Stimulated activated memory B cell treated with anti-CD40 and anti-IgM and Interleukin-4, amounts not matched to agents 10 μg/mL and 1 μg/mL and 100 μg/mL, for 72 hours (primary cell): ENCODE measurements at regions not wholly inside any gene's neighbourhood (a gene's known extent, or its start where the extent isn't known, plus 50 kb on each side); places are given as distances from the start of the nearest gene placed in this dataset.

Source experiments
- ATAC-seq: fragments of 150-1000 bp; cut with Tn5 transposase; 2 replicates; pipeline ENCODE4 v1.10.0; 2021
- H3K27ac Mint-ChIP-seq: one replicate; pipeline ENCODE4 v1.8.0; 2022; ENCODE audit warnings: mild to moderate bottlenecking, mixed read lengths
- H3K27me3 Mint-ChIP-seq: one replicate; pipeline ENCODE4 v1.8.0; 2022; ENCODE audit warnings: mixed read lengths
- H3K36me3 Mint-ChIP-seq: one replicate; pipeline ENCODE4 v1.8.0; 2022; ENCODE audit warnings: mixed read lengths
- H3K4me1 Mint-ChIP-seq: one replicate; pipeline ENCODE4 v1.8.0; 2022; ENCODE audit warnings: mixed read lengths
- H3K4me3 Mint-ChIP-seq: one replicate; pipeline ENCODE4 v1.8.0; 2022; ENCODE audit warnings: mild to moderate bottlenecking, moderate library complexity, mixed read lengths
- H3K9me3 Mint-ChIP-seq: one replicate; pipeline ENCODE4 v1.8.0; 2022; ENCODE audit warnings: mixed read lengths

DNA sequence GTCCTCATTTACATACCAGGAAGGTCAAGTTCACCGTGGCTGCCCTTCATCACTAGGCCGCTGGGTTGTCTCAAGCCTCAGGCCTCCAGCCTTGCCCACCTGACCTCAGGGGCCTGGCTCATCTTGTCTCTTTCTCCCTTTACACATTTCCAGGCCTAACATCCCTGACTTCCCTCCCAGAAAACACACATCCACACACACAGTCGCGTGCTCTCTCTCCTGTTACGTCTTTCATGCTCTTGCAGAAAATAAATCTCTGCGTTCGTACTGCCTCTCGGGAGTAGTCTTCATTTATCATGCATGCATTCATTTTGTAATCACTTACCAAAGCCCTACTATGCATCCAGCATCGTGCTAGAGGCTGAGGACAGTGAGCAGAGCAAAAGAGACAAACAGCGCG lies 220.0 kb upstream of the PWP1 start:
- no peaks in the 10 kb centered on the region for H3K27me3 Mint-ChIP-seq
- ATAC-seq = no peak
- no peak overlapping the region for H3K27ac Mint-ChIP-seq
- H3K4me1 Mint-ChIP-seq = no peaks in the 10 kb centered on the region
- no peaks in the 10 kb centered on the region for H3K36me3 Mint-ChIP-seq
- H3K9me3 Mint-ChIP-seq = peaks cover 3% of the 10 kb centered on the region
- H3K4me3 Mint-ChIP-seq = no peak overlapping the region

DNA sequence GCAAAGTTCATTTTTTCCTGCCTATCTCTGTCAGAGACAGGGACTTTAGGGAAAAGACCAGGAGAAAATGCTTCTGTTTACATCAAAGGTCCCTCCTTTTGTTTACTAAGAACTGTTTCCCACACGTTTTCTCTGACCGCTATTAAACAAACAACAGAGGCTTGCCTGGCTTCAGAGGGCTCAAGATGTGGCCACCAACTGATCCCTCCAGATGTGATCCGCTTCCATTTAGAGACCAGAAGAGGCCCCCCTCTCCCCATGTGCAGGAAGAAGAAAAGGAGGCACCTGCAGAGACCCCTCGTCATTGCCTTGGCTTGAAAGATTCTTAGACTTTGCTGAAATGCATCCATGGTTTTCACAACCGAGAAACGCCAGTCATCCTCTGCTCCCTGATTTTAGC lies 217.9 kb upstream of the PWP1 start:
- no peak overlapping the region for H3K4me3 Mint-ChIP-seq
- H3K4me1 Mint-ChIP-seq = no peaks in the 10 kb centered on the region
- ATAC-seq = no peak
- no peaks in the 10 kb centered on the region for H3K36me3 Mint-ChIP-seq
- no peaks in the 10 kb centered on the region for H3K9me3 Mint-ChIP-seq
- no peak overlapping the region for H3K27ac Mint-ChIP-seq
- no peaks in the 10 kb centered on the region for H3K27me3 Mint-ChIP-seq

DNA sequence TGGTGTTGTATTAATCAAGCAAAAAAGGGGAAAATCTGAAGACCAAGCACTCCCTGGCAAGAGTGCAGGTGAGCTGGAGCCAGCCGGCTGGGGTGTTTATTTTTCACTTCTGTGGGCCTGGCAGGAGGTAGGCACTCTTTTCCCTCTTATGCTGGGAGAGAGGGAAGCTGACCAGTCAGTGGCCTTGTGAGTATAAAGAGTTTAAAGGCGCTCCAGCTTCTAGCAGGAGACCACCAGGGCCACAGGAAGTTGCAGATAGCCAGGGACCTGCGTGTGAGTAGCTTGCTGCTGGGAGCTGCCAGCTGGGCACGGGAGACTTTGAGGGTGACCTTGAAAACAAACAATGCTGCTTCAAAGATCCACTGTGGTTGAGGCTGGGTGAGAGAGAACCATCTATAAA lies 217.4 kb upstream of the PWP1 start:
- Mint-ChIP-seq H3K9me3 (no peaks in the 10 kb centered on the region), H3K4me3 (no peak overlapping the region), H3K27ac (no peak overlapping the region), H3K36me3 (no peaks in the 10 kb centered on the region), H3K4me1 (no peaks in the 10 kb centered on the region), H3K27me3 (no peaks in the 10 kb centered on the region)
- no peak for ATAC-seq

DNA sequence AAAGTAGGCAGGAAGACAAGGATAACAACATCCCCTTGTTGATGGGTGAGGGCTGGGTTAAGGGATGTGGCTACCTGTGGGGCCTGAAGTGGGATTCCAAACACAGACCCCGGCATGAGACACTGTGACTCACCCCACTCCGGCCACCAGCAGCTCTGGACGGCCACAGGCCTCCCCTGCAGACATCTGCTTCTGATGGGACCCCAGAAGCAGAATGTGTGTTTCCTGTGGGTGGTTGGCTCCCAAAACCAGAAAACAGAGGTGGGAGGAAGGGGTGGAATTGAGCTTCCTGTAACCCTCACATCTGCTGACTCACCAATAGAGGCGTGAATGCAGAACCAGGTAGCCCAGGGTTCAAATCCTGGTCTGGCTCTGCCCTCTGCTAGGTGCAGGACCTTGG lies 216.6 kb upstream of the PWP1 start:
- Mint-ChIP-seq H3K4me1 (no peaks in the 10 kb centered on the region), H3K27ac (no peak overlapping the region), H3K27me3 (no peaks in the 10 kb centered on the region), H3K36me3 (no peaks in the 10 kb centered on the region), H3K4me3 (no peak overlapping the region), H3K9me3 (no peaks in the 10 kb centered on the region)
- no peak for ATAC-seq

DNA sequence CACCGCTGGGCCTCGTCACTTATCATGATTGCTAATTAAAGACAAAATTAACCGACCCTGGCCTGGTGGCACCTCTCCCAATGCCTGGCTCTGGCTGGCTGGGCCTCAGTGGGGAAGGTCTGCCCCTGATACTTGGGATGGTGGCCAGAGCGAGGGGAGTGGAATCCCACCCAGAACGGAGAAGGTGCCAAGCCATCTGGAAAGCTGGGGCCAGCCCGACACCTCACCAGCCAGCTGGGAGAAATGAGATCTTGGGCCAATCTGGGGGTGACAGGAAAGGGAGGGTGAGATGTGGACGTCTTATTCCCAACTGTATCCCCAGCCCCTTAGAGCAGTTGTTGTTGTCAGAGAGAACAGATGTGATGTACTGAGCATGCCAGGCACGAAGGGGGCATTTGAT lies 215.0 kb upstream of the PWP1 start:
- Mint-ChIP-seq H3K4me1 (peaks cover 14% of the 10 kb centered on the region), H3K36me3 (no peaks in the 10 kb centered on the region), H3K4me3 (no peak overlapping the region), H3K9me3 (no peaks in the 10 kb centered on the region), H3K27me3 (no peaks in the 10 kb centered on the region), H3K27ac (no peak overlapping the region)
- no peak for ATAC-seq

DNA sequence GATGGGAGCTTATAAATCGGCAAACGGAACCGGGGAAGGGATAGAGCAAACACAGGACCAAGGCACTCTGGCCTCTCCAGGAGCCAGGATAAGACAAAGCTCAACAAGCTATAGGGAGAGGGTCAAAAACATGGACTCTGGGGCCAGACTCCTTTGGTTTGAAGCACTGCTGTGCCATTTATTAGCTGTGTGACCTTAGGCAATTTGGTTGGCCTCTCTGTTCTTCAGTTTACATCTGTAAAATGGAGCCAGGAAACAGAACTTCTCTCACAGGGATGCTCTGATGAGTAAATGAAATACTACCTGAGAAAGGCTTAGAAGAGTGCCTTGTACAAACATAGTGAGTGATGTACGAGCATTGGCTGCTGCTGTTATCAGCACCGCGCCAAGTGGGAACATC lies 213.3 kb upstream of the PWP1 start:
- H3K9me3 Mint-ChIP-seq = no peaks in the 10 kb centered on the region
- no peak for ATAC-seq
- H3K4me1 Mint-ChIP-seq = peaks cover 14% of the 10 kb centered on the region
- H3K27me3 Mint-ChIP-seq = no peaks in the 10 kb centered on the region
- H3K36me3 Mint-ChIP-seq = no peaks in the 10 kb centered on the region
- H3K4me3 Mint-ChIP-seq = no peak overlapping the region
- H3K27ac Mint-ChIP-seq = no peak overlapping the region

DNA sequence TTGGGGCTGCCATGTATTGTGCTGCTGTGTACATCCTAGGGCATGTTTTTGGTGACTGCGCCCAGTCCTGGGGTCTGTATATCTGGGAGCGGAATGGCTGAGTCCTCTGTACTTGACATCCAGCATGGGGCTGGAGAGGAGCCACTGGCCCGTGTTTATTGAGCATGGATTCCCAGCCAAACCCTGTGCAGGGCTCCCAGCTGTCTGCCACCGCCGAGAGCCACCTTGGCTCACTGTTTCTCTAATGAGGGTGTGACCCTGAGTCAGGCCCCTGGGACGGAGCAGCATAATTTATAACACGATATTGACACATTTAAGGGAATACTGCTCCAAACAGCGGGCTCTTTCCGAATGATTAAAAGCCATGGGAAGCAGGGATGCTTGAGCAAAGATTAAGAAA lies 211.5 kb upstream of the PWP1 start:
- Mint-ChIP-seq H3K36me3 (no peaks in the 10 kb centered on the region), H3K27me3 (no peaks in the 10 kb centered on the region), H3K27ac (no peak overlapping the region), H3K9me3 (no peaks in the 10 kb centered on the region), H3K4me1 (peaks cover 14% of the 10 kb centered on the region), H3K4me3 (no peak overlapping the region)
- no peak for ATAC-seq

DNA sequence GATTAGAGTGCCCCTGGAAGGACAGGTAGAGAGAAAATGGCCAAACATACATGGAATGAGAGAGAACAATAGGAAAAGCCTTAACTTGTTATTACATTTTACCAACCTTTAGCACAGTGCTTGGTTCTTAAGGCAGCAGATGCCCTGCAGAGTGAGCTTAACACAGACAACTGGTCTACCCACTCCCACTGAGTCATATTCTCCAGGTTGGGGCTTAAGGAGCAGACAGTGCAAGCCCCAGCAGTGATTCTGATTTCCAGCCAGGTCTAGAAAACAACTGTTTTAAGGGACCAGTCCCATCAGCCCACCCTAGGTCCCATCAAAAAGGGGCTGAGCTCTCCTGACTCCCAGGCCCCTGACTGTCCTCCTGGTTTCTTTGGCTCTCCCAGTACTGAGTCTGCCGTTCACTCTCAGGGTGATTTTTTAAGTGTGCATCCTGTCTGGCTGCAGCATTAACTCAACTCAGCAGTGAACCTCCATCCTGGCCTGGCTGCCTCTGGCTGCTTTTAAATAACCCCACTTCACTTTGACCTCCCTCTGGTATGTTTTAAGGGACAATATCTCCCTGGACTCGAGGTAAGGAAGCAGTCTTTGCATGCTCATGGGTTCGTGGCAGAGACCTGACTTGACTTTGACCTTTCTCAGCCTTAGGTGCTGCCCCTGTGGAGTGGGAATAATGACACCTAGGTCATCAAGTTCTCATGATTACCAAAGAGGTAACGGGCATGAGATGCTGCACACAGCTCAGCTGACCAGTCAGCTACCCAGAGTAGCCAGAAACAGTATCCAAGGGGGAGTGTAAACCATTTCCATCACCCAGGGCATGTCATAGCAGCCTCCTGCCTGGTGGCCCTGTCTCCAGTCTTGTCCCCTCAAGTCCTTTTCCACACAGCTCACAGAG lies 210.7 kb upstream of the PWP1 start:
- Mint-ChIP-seq H3K4me1 (peaks cover 14% of the 10 kb centered on the region), H3K27ac (no peak overlapping the region), H3K36me3 (no peaks in the 10 kb centered on the region), H3K27me3 (no peaks in the 10 kb centered on the region), H3K9me3 (no peaks in the 10 kb centered on the region), H3K4me3 (no peak overlapping the region)
- ATAC-seq = no peak

DNA sequence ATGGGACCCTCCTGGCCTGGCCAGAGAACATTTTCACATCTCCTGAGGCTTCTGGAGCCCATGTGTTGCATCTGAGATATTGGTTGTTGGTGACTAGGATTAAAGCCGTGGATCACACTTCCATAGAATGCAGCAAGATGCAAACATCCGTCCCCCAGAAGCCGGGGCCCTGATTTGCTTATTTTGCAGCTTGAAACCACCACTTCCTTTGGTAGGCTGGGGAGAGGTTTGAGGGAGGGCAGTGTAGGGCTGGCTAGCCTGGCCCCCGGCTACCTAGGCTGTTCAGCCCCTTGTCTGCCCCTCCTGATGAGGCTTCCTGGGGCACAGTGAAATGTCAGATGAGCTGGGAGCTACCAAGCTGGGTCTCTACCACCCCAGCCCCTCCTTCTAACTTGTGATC lies 209.7 kb upstream of the PWP1 start:
- Mint-ChIP-seq H3K27me3 (no peaks in the 10 kb centered on the region), H3K36me3 (no peaks in the 10 kb centered on the region), H3K9me3 (no peaks in the 10 kb centered on the region), H3K27ac (no peak overlapping the region), H3K4me3 (no peak overlapping the region), H3K4me1 (peaks cover 14% of the 10 kb centered on the region)
- ATAC-seq = no peak

DNA sequence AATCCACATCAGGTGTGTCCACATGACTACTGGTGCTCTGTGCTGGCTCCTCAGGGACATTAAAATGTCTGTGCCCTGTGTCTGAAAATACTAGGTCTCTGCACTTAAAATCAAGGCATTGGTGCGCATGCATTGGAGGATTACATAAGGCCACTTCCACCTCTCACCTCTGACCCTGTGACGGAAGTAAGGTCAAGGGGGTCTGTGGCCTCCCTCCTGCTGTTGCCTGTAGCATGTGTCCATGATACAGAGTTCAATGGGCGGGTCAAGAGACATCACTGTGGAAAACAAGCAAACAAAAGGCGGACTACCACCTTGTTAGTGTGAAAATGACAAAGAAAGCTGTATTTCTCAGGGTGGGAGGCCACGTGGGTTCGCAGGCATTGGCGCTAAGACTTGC lies 208.6 kb upstream of the PWP1 start:
- no peak overlapping the region for H3K4me3 Mint-ChIP-seq
- H3K36me3 Mint-ChIP-seq = no peaks in the 10 kb centered on the region
- ATAC-seq = no peak
- peaks cover 14% of the 10 kb centered on the region for H3K4me1 Mint-ChIP-seq
- H3K9me3 Mint-ChIP-seq = no peaks in the 10 kb centered on the region
- no peak overlapping the region for H3K27ac Mint-ChIP-seq
- H3K27me3 Mint-ChIP-seq = no peaks in the 10 kb centered on the region

DNA sequence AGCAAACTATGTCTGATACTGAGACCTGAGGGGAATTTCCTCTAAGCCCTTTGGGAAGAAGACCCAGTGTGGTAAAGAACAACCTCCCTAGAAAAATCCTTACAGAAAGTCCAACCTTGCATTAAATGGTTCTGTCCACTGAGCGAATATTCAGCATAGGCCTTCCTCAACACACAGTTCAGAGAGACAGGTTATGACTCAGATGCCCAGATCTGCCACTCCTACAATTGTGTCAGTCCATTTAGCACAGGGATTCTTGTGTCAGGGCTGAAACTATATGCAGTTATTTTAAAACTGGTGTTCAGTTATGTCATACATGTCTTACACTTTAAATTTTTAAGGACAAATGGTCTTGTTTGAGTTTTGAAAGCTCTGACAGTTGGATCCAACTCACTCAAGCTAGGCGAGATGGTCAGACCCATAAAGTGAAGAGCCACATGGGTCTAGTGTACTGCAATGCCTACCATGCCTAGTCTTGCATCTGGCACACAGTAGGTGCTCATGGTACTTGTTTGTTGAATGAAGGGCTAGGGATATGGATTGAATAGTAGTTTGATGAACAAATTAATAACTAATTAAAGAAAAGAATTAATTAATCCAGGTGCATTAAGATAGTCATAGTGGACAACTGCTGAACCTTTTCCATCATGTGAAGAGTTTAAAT lies 207.5 kb upstream of the PWP1 start:
- Mint-ChIP-seq H3K4me1 (peaks cover 14% of the 10 kb centered on the region), H3K9me3 (no peaks in the 10 kb centered on the region), H3K27me3 (peaks cover 10% of the 10 kb centered on the region), H3K36me3 (no peaks in the 10 kb centered on the region), H3K4me3 (no peak overlapping the region), H3K27ac (no peak overlapping the region)
- ATAC-seq = no peak

DNA sequence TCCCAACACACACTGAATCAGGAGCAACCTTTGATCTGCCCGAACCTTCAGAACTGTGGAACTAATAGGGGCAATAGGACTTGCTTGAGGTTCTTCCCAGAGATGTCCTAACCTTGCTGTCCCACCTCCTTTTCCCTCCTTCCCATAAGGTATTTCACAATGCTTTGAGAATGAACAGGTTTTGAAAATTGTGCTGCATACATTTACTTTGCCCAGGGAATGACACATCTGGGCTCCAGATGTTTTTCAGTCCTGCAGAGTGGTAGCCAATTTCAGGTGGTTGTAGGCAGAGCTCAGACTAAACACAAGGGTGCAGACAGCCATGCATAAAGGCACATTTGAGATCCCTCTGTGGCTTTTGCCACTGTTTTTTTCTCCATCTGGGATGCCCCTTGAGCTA lies 206.7 kb upstream of the PWP1 start:
- ATAC-seq = no peak
- H3K27ac Mint-ChIP-seq = no peak overlapping the region
- H3K36me3 Mint-ChIP-seq = no peaks in the 10 kb centered on the region
- H3K4me1 Mint-ChIP-seq = peaks cover 14% of the 10 kb centered on the region
- peaks cover 14% of the 10 kb centered on the region for H3K27me3 Mint-ChIP-seq
- no peaks in the 10 kb centered on the region for H3K9me3 Mint-ChIP-seq
- no peak overlapping the region for H3K4me3 Mint-ChIP-seq

DNA sequence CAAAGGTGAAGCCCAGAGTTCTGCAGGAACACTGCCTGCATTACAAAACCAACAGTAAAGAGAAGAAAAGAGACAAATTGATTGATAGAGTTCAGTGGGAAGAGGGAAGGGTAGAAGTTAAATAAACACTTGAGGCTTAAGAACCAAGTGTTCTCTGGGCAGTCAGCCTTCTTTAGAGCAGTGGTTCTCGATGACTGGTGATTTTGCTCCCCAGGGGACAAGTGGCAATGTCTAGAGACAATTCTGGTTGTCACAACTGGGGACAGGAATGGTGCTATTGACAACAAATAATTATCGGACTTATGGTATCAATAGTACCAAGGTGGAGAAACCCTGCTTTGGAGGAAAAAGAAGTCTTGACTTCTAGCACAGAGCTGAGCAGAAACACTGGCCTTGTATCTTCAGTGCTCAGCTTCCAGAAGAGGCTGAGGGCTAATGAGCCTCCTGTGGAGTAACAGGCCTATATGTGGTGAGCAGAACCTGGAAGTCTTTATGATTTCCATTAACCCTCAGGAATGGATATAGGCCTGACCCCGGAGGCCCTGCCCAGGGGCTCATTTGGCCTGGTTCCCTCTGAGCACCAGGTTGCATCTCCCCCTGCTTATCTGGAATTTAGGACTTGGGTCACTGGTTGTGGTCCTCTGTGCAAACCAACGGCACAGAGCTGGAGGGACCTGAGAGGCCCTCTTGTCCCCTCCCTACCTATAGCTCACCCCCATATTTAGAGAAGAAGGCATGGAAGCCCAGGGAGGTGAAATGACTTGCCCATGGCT lies 204.6 kb upstream of the PWP1 start:
- Mint-ChIP-seq H3K27me3 (peaks cover 33% of the 10 kb centered on the region), H3K27ac (no peak overlapping the region), H3K4me1 (no peaks in the 10 kb centered on the region), H3K36me3 (no peaks in the 10 kb centered on the region), H3K4me3 (no peak overlapping the region), H3K9me3 (no peaks in the 10 kb centered on the region)
- ATAC-seq = peak; percentile 27

DNA sequence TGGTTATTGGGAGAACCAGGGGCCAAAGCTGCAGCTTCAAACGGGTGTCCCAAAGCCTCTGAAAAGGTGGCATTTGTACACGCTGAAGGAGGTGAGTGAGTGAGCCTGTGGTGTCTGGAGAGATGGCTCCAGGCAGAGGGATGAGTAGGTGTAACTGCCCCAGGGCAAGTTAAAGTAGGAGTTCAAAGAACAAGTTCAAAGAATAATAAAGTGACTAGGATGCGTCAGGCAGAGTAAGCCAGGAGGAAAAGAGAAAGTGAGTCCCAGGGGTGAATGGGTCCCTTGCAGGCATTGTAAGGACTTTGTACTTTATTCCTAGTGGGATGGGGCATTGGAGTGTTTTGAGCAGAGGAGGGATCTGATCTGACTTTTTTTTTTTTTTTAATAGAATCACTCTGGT lies 201.4 kb upstream of the PWP1 start:
- peaks cover 33% of the 10 kb centered on the region for H3K27me3 Mint-ChIP-seq
- H3K4me3 Mint-ChIP-seq = no peak overlapping the region
- no peaks in the 10 kb centered on the region for H3K4me1 Mint-ChIP-seq
- no peak for ATAC-seq
- no peak overlapping the region for H3K27ac Mint-ChIP-seq
- no peaks in the 10 kb centered on the region for H3K9me3 Mint-ChIP-seq
- no peaks in the 10 kb centered on the region for H3K36me3 Mint-ChIP-seq

DNA sequence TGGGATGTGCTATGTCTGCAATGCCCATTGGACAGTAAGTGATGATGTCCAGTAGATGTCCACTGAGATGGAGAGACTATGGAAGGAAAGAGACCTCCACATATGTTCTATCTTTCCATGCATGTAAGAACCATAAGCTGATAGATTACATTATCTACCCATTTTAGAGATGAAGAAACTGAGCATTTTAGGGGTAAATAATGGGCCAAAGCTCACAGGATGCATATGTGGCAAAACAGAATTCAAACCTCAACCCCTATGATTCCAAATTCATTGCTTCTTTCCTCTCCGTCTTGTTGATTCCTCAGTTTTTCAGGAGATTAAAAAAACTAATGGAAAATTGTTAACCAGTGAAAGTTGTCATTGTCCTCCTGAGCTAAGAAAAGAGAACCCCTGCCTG lies 200.7 kb upstream of the PWP1 start:
- H3K4me1 Mint-ChIP-seq = no peaks in the 10 kb centered on the region
- H3K27me3 Mint-ChIP-seq = peaks cover 33% of the 10 kb centered on the region
- no peak for ATAC-seq
- no peak overlapping the region for H3K27ac Mint-ChIP-seq
- no peaks in the 10 kb centered on the region for H3K9me3 Mint-ChIP-seq
- H3K4me3 Mint-ChIP-seq = no peak overlapping the region
- no peaks in the 10 kb centered on the region for H3K36me3 Mint-ChIP-seq
